ACHN (cell line): ENCODE measurements at regions not wholly inside any gene's neighbourhood (a gene's known extent, or its start where the extent isn't known, plus 50 kb on each side); places are given as distances from the start of the nearest gene placed in this dataset.
"Not testable (repeated sequence)": the region's sequence is repeated elsewhere in the genome, so short reads cannot be mapped to it uniquely, and the experiment has no call there.

Experiments used
- DNase-seq: peaks from one replicate; pipeline ENCODE4 v3.0.0-alpha.2; 2015
- in situ Hi-C: cut with HindIII; loops from 2 replicates; pipeline ENCODE4 v1.10.0; 2017; ENCODE audit warnings: low sequenced_read_pairs, low pct_ligation_motif_present, low pct_unique_long_range_greater_than_20kb

DNA sequence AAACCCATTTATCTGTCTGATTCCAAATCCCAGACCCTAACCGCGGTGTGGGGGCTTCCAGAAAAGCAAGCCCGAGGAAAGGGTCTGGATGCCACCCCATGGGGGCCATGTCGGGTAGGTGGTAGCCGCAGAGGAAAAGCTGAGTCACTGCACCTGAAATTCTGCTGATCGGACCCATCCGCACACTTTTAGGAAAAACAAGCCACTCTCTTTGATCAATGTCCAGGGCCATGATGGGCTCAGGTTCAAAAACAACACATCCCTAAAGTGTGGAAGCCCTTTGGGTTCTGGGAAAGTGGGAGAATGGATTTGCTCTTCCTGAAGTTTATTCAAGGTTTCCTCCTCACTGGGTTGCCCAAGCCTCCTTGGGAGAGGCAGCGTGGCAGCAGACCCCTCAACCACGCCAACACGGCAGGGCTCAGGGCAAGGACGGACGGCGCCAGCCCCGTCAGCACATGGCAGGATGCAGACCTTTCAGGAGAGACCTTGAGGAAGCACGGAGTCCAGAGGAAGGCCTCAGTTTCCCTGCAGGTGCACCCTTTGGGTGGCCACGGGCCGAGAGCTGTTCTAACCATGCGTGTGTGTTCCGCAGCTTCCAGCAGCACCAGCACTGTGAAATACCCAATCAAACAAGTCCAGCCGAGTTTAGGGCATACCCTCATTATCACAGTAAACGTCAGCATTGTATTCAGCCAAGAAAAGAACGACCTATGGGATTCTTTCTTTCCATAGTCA, 367.0 kb downstream of the FOXL1 start:
- no peak for DNase-seq
- in situ Hi-C loops: no loop called here

DNA sequence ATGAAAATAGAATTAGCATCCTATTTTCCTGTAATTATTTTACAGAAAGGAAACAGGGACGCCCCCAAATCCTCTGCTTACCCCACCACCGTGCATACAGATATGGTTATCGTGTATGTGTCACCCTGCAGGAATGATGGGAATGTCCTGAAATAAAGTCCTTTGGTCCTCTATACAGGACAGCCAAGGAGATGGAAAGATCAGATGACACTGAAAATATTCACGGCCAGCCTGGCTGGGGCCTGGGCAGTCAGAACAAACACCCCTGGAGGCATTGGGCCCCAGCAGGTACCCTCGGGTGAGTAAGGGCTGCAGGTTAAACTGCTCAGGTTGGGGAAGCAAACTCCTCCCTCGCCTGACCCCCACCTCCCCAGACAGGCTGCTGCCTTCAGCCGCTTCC, 368.0 kb downstream of the FOXL1 start:
- in situ Hi-C loops: no loop called here
- DNase-seq: peak; percentile 53

DNA sequence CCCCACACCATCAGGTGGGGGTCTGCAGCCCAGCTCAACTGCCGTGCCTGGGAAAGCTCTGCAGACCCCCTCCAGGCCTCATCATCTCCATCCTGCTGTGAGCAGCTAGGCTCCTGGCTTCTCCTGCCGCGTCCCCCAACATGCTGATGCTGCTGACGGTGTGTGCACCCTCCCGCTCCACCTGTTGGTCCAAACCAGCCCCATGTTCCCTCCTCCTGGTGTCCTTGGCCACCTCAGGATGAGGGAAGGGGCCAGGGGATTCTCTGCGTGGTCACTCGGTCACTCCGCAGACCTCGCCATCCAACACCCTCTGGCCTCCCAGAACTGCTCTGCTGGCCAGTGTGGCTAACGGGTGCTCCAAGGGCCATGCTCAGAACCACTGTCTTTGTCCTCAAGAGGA, 368.6 kb downstream of the FOXL1 start:
- in situ Hi-C loops: no loop called here

DNA sequence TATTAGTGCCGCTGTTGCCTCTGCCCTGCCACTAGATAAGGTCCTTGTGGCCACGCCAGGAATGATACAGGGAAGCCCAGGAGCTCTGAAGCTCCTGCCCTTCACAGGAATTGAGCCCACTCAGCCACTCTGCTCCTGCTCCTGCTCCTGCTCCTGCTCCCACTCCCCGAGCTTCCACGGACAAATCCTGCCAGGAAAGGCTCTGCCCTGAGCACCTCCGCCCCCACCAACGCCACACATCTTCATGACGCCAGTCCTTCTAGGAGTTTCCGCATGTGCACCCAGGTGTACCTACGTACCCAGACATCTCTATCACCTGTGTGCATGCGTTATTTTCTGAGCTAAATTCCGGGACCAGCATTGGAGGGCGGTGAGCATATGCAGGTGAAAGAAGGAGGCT, 369.1 kb downstream of the C16orf95 start:
- in situ Hi-C loops: no loop called here
- no peak for DNase-seq

More for the DNA sequence above, 368.6 kb downstream of the FOXL1 start:
- DNase-seq: no peak

DNA sequence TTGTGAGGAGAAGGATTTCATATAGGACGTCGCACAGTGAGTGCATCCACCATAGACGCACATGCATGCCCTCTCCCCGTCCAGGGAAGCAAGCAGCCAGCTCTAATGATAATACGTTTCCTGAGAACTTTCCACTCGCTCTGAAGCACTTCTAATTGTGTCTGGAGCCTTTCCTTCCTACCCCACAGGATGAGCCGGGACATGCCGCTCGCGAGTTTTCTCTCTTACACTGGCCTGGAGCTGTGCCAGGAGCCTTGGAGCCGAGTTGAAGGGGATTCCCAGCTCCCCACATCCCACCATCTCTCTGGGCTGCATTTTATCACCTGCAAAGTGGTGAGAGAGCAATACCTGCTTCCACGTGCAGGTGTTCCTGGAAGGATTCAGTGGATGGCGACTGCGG, 368.1 kb downstream of the C16orf95 start:
- in situ Hi-C loops: no loop called here
- DNase-seq: no peak

DNA sequence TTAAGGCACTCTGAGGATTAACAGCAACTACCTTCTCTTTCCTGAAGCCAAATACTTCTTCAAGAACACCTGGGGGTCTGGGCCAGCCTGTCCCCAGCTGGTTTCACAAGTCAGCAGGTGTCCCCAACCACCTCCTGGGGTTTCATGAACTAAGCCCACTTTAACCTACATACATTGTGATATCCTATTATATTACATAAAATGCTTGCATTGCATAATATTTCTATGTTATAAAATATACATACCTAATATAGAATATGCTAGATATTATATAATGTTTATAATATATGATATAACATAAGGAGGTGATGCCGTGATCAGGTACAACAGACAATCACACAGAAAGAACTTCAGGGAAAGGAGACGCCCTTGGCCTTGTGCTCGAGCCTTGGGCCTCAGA, 367.6 kb downstream of the C16orf95 start:
- in situ Hi-C loops: no loop called here
- DNase-seq: no peak

DNA sequence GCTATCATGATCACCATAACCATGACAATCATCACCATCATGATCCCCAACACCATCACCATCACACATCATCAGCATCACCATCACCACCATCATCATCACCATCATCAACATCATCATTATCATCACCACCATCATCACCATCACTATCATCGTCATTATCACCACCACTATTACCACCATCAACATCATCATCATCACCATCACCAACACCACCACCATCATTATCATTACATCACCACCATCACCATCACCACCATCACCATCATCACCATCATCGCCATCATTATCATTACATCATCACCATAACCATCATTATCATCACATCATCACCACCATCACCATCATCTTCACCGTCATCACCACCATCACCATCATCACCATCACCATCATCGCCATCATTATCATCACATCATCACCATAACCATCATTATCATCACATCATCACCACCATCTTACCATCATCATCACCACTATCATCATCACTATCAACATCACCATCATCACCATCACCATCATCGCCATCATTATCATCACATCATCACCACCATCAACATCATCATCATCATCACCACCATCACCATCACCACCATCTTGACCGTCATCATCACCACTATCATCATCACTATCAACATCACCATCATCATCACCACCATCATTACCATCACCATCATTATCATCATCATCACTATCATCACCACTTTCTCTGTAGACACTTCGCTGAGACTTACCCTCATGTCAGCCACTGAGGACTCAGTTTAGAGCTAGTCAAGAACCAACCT, 366.0 kb downstream of the C16orf95 start:
- in situ Hi-C loops: no loop called here
- DNase-seq: no peak

DNA sequence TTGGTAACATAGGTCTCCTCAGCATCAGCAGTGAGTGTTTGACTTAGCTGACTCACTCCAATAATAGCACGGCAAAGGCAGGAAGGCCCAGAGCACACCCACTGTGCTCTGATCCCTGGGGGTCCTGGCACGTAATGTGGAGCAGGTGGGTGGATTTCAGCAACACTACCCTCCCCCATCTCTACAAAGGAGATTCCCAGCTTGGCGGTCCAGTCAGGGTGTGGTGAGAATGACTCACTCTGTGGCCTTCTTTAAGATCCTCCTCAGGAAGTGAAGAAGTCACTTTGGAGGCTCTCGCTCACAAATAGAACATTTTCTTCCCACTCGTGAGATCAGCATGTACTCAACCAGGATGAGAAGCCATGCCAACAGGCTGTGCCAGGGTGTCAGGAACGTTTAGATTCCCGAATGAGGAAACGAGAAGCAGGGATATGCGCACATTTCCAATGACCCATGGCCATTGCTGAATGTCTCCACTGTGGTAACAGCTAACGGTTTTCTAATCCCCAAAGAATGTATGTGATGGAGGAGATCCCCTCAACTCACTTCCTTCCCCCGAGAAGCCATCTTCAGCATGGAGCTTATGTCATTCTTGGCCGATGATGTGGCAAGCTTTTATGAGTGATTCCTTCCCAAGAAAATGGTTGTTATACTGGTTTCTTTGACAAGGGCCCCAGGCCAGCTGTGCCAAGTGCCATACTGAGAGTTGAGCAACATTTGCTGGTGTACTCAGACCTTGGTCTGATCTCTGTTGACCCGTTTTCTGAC, 365.2 kb downstream of the C16orf95 start:
- peak; percentile 96 for DNase-seq

DNA sequence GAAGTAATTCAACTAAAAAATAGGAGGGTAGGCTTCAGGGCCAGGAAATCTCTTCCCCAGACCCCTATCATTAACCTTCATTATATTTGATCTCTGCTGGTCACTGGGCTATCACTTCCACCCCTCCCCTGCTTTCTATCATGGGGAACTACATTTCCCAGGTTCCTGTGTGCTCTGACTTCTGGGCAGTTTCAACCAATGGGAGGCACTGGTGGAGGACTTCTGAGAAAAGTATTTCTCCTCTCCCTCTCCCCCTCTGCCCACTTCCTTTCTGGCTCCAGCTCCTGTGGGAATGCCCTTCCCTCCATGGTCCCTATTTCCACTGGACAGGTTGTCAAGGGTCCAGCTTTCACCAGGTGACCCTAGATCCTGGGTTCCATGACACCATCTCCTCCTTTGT, 364.4 kb downstream of the C16orf95 start:
- in situ Hi-C loops: no loop called here
- DNase-seq: peak; percentile 47

More for the DNA sequence above, 365.2 kb downstream of the C16orf95 start:
- in situ Hi-C loops: no loop called here

DNA sequence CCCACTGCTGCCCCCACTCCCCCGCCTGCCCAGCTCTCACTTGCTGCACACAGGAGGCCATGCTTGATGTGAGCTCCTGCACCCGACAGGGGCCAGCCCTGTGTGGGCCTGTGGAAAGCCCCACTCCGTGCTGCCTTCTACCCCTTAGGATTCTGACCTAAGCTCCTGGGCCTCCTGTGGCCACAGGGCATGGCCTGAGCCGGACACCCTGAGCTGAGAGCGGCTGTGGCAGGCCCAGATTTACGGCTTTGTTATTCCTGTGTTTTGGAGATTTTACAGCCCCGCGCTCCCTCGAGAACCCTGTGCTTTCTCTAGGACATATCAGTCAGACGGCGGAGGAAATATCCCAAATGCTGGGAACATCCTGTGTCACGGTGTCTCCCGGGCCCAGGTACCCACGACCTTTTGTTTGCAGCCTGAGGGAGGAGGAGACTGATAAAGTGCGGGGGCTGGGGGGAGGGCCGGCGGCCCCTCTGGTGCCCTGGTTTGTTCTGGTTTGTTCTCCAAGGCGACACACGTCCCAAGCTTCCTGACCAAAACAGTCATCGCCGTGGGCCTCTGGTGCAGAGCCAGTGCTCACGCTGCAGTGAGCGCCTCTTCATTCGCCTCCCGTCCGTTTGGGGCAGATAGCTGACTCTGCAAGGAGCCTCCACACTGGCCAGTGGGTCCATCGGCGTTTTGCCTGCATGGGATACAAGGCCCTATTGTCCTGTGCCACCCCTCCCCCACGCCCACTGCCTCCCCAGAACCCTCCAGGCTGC, 363.4 kb downstream of the C16orf95 start:
- DNase-seq: no peak

DNA sequence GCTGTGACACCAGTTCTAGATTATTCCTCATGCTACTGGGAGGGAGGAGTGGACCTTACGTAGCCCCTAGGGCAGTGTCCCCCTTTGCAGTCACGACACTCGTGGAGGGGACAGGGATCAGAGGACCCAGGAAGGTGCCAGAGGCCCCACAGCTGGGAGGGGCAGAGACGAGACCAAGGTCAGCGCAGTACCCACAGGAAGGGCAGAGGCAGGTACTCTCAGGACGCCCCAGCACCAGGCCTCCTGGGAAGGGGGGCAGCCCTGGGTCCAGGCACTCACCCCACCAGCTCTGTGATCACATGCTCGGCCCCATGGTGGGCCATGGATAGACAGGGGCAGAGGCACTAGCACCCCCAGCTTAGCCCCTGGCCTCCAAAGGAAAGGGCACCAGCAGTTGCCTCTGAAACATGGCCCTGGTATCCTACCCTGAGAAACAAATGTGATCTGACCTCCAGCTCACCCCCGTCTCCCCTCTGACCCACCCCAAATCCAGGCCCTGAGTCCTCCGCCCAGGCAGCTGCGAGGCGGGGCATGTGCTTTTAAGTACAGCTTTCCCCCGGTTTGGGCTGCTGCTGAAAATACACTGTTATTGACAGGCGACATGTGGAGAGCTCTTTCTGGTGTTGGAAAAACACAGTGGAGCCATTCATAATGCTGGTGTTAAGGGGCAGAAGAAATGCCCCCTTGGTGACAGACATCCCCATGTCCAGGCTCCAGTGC, 361.9 kb downstream of the C16orf95 start:
- in situ Hi-C loops: no loop called here
- DNase-seq: no peak

More for the DNA sequence above, 363.4 kb downstream of the C16orf95 start:
- in situ Hi-C loops: no loop called here

DNA sequence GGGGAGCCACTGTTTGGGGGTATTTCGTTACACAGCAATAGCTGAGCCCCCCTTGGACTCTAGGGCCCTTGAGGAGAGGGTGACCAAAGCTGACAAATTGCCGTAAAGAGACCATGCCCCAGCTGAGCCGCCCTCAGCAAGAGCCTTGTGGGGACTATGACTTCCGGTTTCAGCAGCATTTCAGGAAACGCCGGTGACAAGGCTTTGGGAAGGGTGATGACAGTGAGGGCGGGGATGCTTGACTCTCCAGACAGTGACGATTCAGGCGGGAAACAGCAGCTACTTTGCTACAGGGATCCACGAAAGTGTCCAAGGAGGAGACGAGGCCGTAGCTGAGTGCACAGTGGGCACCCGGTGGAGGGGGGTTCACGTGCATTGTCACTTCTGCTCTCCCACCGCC, 360.8 kb downstream of the C16orf95 start:
- in situ Hi-C loops: no loop called here
- DNase-seq: no peak

DNA sequence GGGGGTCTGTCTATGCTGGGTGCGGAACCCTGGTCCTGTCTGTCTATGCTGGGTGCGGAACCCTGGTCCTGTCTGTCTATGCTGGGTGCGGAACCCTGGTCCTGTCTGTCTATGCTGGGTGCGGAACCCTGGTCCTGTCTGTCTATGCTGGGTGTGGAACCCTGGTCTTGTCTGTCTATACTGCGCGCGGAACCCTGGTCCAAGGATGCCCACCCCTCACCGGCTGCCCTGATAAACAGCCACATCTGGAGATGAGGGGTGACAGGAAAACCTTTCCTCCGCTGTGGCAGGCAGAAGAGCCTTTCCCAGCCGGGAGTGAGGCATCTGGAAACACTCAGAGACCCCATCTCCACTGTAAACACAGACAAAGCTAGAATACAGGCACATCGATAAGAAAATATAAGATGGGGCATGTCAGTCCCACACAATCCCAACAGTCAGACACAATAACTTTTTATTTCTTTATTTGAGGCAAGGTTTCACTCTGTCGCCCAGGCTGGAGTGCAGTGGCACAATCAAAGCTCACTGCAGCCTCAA, 359.5 kb downstream of the C16orf95 start:
- in situ Hi-C loops, DNase-seq: not testable (repeated sequence)

DNA sequence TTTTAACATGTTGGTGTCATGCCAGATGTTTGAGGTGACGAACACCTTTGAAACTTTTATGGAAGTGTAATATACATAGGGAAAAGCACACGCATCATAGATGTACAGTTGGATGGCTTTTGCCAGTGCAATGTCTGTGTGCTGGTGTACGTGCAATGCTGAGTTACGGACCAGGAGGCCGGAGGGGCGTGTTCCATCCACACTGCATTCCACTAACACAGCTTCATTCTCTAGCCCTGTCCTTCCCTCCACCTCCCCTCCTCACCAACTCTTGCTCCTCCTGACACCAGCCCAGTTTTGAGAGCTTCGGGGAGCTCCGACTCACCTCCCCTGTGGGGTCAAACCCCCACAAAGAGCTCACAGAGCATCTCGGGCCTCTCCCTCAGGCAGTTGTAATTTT, 358.8 kb downstream of the C16orf95 start:
- in situ Hi-C loops: no loop called here

DNA sequence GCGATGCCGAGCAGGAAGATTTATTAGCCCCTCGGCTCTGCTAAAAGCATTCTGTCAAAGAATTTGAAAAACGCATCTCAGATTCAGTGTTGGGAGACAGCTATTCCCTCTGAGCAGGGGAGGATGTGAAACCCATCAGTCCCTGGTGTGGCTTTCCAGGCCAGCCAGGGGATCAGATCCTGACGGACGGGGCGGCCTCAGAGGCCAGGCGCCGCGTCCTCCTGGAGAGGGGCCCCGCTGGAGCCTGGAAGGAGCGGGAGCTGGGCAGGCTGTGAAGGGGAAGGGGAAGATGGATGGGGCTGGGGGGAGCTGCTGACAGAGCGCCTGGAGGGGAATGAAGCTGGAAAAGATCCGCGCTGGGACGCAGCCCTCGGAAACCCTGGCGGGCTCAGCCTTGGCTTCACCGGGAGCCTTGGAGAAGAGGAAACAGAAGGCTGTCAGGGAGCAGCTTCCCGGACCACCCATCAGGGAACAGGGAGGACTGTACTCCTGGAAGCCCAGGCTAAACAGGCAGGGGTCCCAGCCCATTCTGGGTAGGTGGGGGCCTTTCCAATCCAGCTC, 358.0 kb downstream of the C16orf95 start:
- DNase-seq: no peak
- in situ Hi-C loops: no loop called here

More for the DNA sequence above, 358.8 kb downstream of the C16orf95 start:
- no peak for DNase-seq

DNA sequence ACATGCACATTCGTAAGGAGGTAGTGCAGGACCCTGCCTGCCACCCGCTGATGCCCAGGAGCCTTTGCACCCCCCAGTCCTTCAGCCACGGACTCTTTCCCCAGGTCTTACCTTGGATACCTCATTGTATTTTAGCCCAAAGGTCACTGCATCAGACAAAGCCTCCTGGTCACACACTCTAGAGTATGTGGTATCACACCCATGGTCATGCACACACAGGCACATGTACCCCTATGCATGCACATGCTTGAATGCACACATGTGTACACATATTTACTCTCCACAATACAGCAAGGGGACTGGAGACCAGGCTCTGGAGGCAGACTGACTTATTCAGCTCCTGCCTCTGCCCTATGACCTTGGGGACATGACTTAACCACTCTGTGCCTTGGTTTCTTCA, 357.5 kb downstream of the C16orf95 start:
- in situ Hi-C loops: no loop called here
- no peak for DNase-seq

DNA sequence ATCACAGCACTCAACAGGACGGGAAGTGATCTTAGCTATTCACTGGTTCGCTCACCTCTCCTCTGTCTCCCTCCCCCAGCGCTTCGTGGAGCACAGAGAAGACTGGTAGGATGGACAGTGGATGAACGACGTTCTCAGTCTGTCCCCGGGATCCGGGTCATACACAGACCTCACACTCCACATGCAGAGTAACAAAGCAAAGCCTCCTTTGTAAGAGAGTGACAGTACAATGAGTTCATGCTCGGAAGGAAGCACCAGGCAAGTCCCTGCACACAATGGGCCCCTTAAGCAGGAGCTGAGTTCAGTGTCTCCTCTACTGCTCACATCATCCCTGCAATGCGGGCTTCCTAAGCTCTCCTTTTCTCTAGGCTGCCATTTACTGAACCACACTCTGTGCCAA, 356.9 kb downstream of the C16orf95 start:
- in situ Hi-C loops: no loop called here
- DNase-seq: no peak
